Suprapubic skin (tissue), 4 donors: ENCODE measurements at regions not wholly inside any gene's neighbourhood (a gene's known extent, or its start where the extent isn't known, plus 50 kb on each side); places are given as distances from the start of the nearest gene placed in this dataset.
"Not testable (repeated sequence)": the region's sequence is repeated elsewhere in the genome, so short reads cannot be mapped to it uniquely, and the experiment has no call there.

ENCODE experiments used
- DNase-seq, 2 donors: peaks; one replicate each; pipeline ENCODE4 v3.0.0-alpha.2; 2019; ENCODE audit warnings: low spot score in 2 of 2
- H3K27ac ChIP-seq: fragments of 200-600 bp; sonication (generic); one replicate; pipeline ENCODE4 v1.5.1; 2019
- H3K27me3 ChIP-seq: fragments of 200-600 bp; sonication (generic); one replicate; pipeline ENCODE4 v1.5.1; 2019
- H3K36me3 ChIP-seq: fragments of 200-600 bp; sonication (generic); one replicate; pipeline ENCODE4 v1.5.1; 2019
- H3K4me1 ChIP-seq: fragments of 200-600 bp; sonication (generic); one replicate; pipeline ENCODE4 v1.5.1; 2019
- H3K4me3 ChIP-seq: fragments of 200-600 bp; sonication (generic); one replicate; pipeline ENCODE4 v1.5.1; 2019; ENCODE audit warnings: mild to moderate bottlenecking
- H3K9me3 ChIP-seq: fragments of 200-600 bp; sonication (generic); one replicate; pipeline ENCODE4 v1.5.1; 2019
- WGBS: methylation state at CpG from one replicate; pipeline ENCODE4 v1.1.5; 2018; 5-methylcytosine and 5-hydroxymethylcytosine counted together

DNA sequence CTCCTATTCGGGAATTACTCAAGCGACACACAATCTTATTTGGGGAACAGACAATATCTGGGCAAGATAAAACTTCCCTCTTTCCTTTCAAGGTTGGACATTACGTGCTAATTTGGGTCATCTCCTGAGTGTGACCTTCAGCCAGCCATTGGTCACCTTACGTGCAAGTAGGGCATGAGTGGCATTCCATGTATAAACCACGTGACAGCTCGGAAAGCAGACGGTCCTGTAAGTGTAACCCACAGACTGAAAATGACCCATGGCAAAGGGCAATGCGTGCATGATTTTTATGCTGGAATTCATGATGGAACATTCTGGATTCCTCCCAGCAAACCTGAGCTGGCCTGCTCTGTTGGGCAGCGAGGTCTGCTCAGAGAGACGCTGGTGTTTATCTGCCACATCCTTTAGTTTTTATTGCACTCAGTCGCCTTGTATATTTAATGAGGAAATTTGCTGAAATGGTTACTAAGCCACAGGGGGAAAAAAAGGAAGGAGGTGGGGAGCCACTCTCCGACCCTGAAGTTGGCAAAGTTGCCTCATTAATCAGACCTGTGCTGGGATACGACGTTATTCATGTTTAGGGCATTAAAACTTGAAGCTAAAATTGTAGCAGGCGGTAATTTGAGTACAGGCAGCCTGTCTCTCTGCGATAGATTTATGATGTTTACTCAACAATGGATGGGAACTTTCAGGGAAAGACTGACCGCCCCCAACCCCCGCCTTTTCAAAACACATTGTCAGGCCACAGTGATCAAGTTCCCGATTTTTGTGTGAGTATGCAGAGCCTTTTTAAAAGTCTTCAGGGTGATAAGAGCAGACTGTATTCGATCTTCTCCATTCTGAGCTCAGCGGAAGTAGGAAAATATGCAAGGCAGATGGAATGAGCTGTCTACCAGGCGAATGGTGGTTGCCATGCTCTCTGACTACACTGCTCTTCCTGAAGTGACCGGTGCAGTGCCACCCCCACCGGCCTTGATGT lies 295.3 kb downstream of the BCL2L11 start:
- H3K9me3 ChIP-seq, H3K4me1 ChIP-seq, H3K27ac ChIP-seq, H3K27me3 ChIP-seq, H3K4me3 ChIP-seq, DNase-seq, H3K36me3 ChIP-seq: not testable (repeated sequence)
- 67% methylated on average over 20 of the region's 24 CpGs for WGBS

DNA sequence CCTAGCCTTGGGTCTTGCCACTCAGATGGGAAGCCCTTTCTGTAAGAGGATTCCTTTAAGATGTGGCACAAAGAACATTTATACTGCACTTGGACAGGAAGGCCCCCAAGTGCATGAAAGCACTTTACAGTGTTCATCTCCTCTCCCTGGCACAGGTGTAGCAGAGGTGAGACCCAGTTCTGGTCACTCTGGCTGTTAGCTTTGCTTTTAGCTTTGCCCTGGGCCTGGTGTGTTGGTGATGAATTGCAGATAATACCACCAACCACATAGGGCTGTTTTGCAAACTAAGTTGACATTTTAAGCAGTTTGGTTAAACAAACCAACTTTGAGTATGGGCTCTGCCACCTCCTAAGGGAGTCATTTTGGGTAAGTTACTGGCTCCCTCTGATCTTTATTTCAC lies 296.3 kb downstream of the BCL2L11 start:
- not testable (repeated sequence) for H3K36me3 ChIP-seq, H3K4me3 ChIP-seq, H3K9me3 ChIP-seq, H3K27me3 ChIP-seq, H3K27ac ChIP-seq, H3K4me1 ChIP-seq, DNase-seq

DNA sequence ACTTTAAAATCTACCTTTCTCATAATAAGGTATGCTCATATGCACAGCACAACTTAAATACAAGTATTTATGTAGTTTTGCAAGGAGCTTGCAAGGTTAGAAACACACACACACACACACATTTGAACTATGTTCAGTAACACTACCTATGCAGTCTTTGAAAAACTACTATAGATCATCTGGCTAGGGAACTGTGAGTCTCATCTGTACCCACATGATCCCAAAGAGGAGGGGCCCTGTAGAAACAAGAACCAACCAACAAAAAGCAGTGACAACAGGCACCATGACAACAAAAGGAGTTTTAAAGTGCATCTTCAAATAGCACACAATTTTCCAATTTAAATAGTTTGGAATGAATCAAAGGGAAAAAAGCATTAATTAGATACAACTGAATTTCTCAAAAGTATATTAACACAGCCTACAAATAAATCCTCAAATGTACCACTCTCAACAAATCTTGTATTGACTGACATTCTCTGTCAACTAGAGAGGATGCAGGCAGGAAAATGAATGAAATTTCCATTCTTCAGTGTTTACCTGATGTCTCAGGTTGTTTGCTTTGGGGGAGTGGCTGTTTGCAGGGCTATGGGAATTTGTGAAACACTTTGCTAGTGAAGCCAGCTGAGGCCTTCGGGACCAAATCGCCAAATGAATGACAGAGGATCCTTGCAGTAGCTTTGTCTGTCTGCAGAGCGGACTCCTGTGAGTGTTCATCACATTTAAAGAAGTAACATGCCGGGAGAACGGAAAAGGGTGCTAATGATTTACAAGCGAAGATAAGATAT lies 297.6 kb downstream of the BCL2L11 start:
- H3K36me3 ChIP-seq, H3K4me3 ChIP-seq, DNase-seq, H3K27me3 ChIP-seq, H3K9me3 ChIP-seq, H3K4me1 ChIP-seq, H3K27ac ChIP-seq: not testable (repeated sequence)
- WGBS = 56% methylated on average over 3 of the region's 6 CpGs

DNA sequence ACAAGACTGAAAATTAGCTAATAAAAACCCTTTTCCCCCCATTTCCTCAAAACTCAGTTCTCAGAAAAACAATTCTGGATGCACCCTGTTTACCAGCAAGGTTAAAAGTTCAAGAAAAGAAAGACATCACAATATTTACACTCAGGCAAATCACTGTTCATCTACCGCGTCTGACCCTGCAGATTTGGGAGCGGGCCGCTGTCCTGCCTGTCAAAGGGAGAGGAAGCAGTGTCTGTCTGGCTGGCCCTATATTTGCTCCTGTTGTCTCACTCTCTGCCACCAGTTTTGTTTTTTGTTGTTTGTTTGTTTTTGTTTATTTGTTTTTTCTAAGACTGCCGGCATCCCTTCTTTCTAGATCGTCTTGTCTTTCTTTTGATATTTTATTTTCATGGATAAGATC lies 299.4 kb downstream of the BCL2L11 start:
- not testable (repeated sequence) for DNase-seq, H3K4me3 ChIP-seq, H3K27ac ChIP-seq, H3K27me3 ChIP-seq, H3K9me3 ChIP-seq, H3K36me3 ChIP-seq, H3K4me1 ChIP-seq
- WGBS = 91% methylated on average over 4 of the region's 6 CpGs

GRCh38 chr2:111420835-111421234 lies 300.1 kb downstream of the BCL2L11 start:
- DNase-seq, H3K4me3 ChIP-seq, H3K27ac ChIP-seq, H3K27me3 ChIP-seq, H3K9me3 ChIP-seq, H3K36me3 ChIP-seq, H3K4me1 ChIP-seq: not testable (repeated sequence)
- no CpG with 5 or more reads among the region's 3 CpGs for WGBS

GRCh38 chr2:111421949-111422348 lies 301.2 kb downstream of the BCL2L11 start:
- not testable (repeated sequence) for H3K36me3 ChIP-seq, H3K27me3 ChIP-seq, H3K4me1 ChIP-seq, H3K27ac ChIP-seq, DNase-seq, H3K4me3 ChIP-seq, H3K9me3 ChIP-seq
- 100% methylated on average over 5 of the region's 6 CpGs for WGBS

GRCh38 chr2:111422562-111422961 lies 301.8 kb downstream of the BCL2L11 start:
- not testable (repeated sequence) for H3K4me3 ChIP-seq, H3K36me3 ChIP-seq, H3K9me3 ChIP-seq, H3K27ac ChIP-seq, H3K27me3 ChIP-seq, H3K4me1 ChIP-seq, DNase-seq
- 96% methylated on average over 7 of the region's 7 CpGs for WGBS

- H3K27ac ChIP-seq, DNase-seq, H3K9me3 ChIP-seq, H3K36me3 ChIP-seq, H3K27me3 ChIP-seq, H3K4me1 ChIP-seq, H3K4me3 ChIP-seq: not testable (repeated sequence)
- 100% methylated on average over 3 of the region's 7 CpGs for WGBS
Observed at GRCh38 chr2:111423184-111423583, 302.5 kb downstream of the BCL2L11 start.

GRCh38 chr2:111424176-111424575 lies 303.5 kb downstream of the BCL2L11 start:
- not testable (repeated sequence) for DNase-seq, H3K27me3 ChIP-seq, H3K4me3 ChIP-seq, H3K9me3 ChIP-seq, H3K36me3 ChIP-seq, H3K4me1 ChIP-seq, H3K27ac ChIP-seq
- WGBS = no CpG with 5 or more reads among the region's 6 CpGs

- not testable (repeated sequence) for H3K9me3 ChIP-seq, H3K27ac ChIP-seq, H3K36me3 ChIP-seq, H3K27me3 ChIP-seq, H3K4me1 ChIP-seq, DNase-seq, H3K4me3 ChIP-seq
- no CpG with 5 or more reads among the region's 5 CpGs for WGBS
Observed at GRCh38 chr2:111424851-111425309, 304.2 kb downstream of the BCL2L11 start.

GRCh38 chr2:111425789-111426201 lies 305.1 kb downstream of the BCL2L11 start:
- not testable (repeated sequence) for H3K4me1 ChIP-seq, H3K36me3 ChIP-seq, H3K4me3 ChIP-seq

GRCh38 chr2:111427346-111427745 lies 306.6 kb downstream of the BCL2L11 start:
- not testable (repeated sequence) for H3K27ac ChIP-seq, H3K36me3 ChIP-seq, H3K4me1 ChIP-seq, DNase-seq, H3K27me3 ChIP-seq, H3K9me3 ChIP-seq, H3K4me3 ChIP-seq
- 97% methylated on average over 4 of the region's 4 CpGs for WGBS

More at GRCh38 chr2:111425789-111426201, 305.1 kb downstream of the BCL2L11 start:
- not testable (repeated sequence) for DNase-seq, H3K27ac ChIP-seq, H3K27me3 ChIP-seq, H3K9me3 ChIP-seq
- WGBS = 90% methylated on average over 4 of the region's 4 CpGs

- not testable (repeated sequence) for H3K27me3 ChIP-seq, H3K36me3 ChIP-seq, H3K4me3 ChIP-seq, H3K27ac ChIP-seq, H3K9me3 ChIP-seq, DNase-seq, H3K4me1 ChIP-seq
- WGBS = 94% methylated on average over 4 of the region's 6 CpGs
Observed at GRCh38 chr2:111428915-111429314, 308.2 kb downstream of the BCL2L11 start.

DNA sequence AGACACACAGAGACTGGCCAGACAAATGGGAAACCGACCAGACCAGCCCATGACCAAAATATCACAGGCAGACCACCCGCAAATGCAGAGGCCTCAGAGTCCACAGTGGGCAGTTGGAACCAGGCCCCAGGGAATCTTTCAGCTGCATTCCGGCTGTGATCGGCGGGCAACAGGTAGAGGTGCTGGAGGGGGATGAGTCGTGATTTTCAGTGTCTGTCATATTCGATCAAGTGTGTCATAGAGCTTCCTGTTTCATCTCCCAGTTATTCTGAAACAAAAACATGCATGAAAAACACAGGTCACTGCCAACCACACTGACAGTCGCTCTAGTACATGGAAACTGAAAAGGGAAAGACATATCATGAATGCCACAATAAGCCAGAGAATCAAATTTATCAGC lies 308.6 kb downstream of the BCL2L11 start:
- H3K36me3 ChIP-seq, H3K9me3 ChIP-seq, H3K27me3 ChIP-seq, H3K27ac ChIP-seq, H3K4me3 ChIP-seq, H3K4me1 ChIP-seq, DNase-seq: not testable (repeated sequence)
- WGBS = 89% methylated on average over 1 of the region's 8 CpGs
